ENCODE measurements at regions not wholly inside any gene's neighbourhood (a gene's known extent, or its start where the extent isn't known, plus 50 kb on each side); places are given as distances from the start of the nearest gene placed in this dataset.

DNA sequence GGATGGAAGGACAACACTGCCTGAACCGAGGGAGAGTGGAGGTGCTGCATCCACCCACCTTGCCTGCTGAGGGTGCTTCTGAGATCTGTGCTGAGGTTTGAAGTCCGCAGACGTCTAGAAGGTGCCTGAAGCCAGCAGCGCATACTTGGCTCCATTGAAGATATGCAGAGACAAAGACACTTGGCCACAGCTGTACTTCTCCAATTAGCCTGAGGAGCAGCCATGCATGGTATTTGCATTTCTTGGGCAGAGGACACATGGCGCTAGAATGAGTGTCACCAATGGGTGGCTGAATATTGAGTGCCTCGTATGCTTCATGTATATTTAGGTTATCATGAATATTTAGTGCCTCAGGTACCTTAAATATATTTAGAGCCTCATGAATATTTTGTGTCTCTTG is 128.7 kb upstream of the ATP6AP2 start:
- DNase-seq (ENCODE audit: low spot score), result no peak

DNA sequence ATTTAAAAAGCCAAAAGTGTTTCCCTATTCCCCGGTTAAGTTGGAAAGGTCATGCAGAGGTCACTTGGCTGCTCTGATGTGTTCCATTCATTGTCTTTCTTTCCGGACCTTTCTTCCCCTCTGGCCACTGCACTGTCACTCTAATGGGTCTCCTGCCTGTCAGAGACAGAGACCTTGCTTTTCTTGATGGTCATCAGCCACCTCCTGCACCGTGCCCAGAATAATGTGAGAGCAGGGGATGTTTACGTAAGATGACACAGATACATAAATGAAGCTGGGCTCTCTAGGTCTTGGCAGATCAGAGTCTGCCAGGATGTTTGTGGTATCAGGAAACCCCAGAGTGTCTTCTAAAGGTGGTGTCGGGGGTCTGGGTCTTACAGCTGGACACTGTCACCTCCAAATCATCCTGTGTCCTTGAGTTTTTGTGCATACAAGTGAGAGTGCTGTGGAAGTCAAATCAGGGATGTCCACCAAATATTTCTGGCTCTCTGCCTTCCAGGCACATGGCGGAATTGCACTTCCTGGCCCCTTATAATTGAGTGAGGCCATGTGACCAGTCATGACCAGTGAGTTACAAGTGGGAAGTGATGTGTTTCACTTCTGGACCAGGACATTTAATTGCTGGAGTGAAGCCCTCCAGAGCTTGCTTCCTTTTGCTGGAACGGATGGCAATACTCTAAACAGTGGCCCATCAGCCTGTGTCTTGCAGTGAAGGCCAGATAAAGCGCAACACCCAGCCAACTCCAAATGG is 130.6 kb upstream of the ATP6AP2 start:
- DNase-seq (ENCODE audit: low spot score), result no peak

DNA sequence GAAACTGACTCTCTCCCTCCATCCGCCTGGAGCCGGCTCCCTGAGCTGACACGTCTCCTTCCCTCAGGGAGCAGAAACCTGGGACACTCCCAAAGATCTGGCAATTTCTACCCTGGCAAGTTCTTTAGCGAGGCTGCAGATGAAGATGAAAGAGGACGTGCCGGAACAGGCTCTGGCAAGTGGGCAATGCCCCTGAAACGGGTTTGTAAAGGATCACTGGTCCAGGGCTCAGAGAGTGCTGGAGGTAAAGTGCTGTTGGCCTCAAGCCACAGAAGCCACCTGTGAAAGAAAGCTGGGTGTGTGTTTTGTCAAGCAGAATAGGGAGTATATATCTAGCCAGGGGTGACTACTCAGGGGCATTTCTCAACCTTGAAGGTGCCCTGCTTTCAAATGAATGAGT is 131.4 kb upstream of the ATP6AP2 start:
- no peak for DNase-seq (ENCODE audit: low spot score)

GRCh38 chrX:40448793-40449192 is 132.0 kb upstream of the ATP6AP2 start:
- no peak for DNase-seq (ENCODE audit: low spot score)

DNA sequence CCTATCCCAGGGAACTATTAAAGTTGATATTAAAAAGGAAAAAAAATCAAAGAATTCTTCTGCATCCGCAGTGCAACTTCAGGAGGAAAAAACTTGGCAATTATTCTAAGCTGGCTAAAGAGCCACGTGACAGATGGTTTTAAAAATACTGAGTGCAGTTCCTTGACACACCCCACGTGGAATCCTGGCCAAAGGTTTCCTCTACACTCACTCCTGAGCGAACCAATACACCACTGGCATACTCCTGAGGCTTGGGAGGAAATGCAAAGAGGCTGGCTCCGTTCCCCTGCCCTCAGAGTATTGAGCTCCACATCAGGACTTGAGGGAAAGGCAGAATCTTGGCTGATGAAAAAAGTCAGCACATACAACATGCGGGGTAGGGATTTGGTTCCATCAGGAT is 133.8 kb upstream of the ATP6AP2 start:
- no peak for DNase-seq (ENCODE audit: low spot score)

DNA sequence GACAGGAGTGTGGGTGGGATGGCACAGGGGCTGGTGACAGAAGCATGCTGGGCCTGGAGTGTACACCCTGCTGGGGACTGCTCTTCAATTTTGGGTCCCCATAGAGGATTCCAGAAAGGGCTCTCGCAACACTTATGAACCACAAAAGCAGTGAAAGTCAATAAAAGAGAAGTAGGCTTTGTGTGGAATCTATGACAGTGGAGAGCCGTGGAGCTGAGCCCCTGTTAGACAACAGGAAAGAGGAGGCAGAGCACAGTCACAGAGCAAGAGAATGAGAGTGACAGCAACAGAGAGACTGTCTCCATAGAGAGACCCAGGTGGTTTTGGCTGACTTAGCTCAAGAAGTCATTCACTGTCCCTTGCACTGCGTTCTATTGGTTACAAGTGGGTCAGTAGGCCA is 135.1 kb upstream of the ATP6AP2 start:
- DNase-seq (ENCODE audit: low spot score), result no peak

DNA sequence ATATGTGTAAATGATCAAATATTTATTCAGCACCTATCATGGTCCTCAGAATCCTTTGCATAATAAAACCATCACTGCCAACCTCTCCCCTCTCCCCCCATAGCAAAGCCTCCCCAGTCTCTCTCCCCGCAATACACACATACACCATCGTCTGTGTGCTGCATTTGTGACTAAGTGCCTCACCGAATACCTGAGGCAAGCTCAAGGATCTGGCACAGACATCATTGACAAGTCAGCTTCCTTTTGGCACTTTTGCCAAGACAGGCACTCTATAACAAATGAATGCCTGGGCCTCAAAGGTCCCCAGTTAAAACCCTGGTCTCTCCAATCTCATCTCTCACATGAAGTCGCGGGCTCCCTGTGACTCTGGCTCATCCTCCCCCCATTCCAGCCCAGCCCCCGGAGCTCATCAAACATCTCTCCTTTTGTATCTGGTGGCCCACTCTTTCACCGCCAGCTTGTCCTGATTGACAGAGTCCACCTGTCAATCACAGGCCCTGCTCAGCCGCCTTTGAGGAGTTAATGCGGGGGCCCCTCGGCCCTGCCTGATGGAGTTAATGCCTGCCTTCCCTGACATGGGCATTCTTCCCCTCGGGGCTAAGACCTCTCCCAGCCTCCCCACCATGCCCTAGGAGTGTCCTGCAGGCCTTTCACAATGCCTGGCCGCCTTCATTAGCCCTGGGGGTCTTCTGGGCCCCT is 135.8 kb upstream of the ATP6AP2 start:
- no peak for DNase-seq (ENCODE audit: low spot score)

GRCh38 chrX:40444133-40444532 is 136.6 kb upstream of the ATP6AP2 start:
- no peak for DNase-seq (ENCODE audit: low spot score)

GRCh38 chrX:40440866-40441265 is 139.9 kb upstream of the ATP6AP2 start:
- DNase-seq (ENCODE audit: low spot score), result no peak

DNA sequence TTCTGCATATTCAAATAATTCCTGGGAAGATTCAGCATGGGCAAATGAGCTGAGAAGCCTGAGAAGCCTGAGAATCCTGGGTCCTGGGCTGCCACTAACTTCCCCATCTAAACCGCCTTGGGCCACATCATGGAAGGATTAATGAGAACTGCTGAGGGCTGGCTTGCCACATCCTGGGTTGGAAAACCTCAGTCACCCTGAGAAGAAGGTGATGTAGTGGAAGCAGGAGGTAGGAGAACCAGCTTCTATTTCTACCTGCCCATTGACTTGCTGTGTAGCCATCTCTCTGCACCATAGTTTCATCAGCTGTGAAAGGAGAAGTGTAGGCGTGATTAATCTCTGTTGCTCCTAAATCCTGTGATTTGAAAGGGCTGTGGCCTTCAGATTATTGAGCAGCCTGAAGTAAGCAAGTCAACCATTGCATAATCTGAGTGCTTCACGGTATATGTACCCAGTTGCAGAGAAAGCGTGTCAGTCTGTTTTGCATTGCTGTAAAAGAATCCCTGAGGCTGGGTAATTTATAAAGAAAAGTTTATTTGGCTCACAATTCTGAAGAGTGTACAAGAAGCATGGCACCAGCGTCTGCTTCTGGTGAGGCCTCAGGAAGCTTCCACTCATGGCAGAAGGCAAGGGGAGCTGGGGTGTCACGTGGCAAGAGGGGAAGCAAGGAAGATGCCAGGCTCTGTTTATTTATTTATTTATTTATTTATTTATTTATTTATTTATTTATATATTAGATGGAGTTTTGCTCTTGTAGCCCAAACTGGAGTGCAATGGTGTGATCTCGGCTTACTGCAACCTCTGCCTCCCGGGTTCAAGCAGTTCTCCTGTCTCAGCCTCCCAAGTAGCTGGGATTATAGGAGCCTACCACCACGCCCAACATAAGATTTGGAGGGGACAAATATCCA is 140.9 kb upstream of the ATP6AP2 start:
- DNase-seq (ENCODE audit: low spot score), result no peak

DNA sequence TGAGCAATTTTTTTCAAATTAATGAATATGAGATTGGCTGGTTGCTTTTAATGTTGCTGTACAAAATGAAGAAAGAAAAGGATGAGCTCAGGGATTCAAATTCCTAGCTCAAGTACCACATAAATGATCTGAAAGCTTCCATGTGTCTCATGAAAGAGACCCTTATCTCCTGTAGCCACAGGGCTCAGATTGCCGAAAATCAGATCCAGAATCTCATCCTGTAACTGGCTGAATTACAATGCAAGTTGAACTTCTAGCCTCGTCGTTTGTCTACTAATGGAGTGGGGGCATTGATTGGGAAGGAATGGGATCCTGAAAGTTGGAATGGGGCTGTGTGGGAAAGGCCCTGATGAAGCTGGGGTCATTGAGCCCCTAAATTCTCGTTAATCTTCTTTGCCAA is 143.4 kb upstream of the ATP6AP2 start:
- DNase-seq (ENCODE audit: low spot score), result no peak

DNA sequence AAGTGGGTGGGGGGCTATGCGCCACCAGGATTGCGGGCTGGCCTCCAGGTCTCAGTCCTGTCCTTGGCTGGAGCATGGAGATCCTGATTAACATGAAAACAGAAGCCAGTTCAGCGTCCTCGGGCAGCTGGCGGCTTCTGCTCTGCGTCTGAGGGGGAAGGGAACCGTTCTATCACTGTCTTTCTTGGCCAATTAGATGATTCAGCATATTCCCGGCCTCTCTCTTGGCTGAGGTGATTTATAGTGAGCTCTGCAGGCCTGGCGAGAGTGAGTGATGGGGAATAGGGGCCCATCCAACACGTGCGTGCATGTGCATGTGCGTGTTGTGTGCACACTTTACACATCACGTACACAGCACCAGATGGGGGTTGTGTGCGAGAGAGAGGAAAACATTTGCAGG is 145.8 kb upstream of the ATP6AP2 start:
- DNase-seq (ENCODE audit: low spot score), result no peak

GRCh38 chrX:40434443-40434842 is 146.3 kb upstream of the ATP6AP2 start:
- DNase-seq (ENCODE audit: low spot score), result no peak

DNA sequence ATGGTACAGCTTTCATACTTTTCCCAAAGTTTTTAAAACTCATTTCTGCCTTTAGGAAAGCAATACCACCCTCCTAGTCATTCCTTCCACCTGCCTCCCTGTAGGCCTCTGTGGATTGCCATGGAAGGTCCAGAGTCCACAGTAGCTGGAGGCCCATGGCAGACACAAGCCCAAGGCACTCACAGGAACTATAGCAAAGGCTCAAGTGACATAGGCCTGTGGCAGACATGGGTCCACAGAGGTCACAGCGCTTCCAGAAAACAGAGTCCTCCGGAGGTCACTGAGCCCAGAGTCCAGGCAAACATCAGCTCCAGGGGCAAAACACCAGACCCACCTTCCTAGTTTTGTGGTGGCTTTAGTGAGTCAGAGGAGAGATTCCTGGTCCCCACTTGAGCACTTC is 147.6 kb upstream of the ATP6AP2 start:
- DNase-seq (ENCODE audit: low spot score), result peak; percentile 15

GRCh38 chrX:40424259-40424658 is 156.5 kb upstream of the ATP6AP2 start:
- DNase-seq (ENCODE audit: low spot score), result no peak

GRCh38 chrX:40423299-40423698 is 157.5 kb upstream of the ATP6AP2 start:
- no peak for DNase-seq (ENCODE audit: low spot score)

DNA sequence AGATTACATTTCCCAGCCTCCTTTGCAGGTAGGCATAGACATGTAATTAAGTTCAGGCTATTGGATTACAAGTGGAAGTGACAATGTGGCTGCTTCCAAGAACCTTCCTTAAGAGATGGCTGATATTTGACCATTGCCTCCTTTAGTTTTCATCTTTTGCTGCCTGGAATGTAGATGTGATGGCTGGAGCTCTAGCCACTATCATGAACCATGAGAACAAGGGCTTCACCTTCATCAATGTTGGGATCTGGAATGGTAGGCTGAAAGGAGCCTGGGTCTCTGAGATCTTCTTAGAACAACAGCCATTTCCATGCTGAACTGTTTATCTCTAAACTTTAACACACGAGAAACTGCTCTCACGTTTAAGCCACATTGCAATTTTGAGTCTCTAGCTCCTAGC is 158.7 kb upstream of the ATP6AP2 start:
- no peak for DNase-seq (ENCODE audit: low spot score)

DNA sequence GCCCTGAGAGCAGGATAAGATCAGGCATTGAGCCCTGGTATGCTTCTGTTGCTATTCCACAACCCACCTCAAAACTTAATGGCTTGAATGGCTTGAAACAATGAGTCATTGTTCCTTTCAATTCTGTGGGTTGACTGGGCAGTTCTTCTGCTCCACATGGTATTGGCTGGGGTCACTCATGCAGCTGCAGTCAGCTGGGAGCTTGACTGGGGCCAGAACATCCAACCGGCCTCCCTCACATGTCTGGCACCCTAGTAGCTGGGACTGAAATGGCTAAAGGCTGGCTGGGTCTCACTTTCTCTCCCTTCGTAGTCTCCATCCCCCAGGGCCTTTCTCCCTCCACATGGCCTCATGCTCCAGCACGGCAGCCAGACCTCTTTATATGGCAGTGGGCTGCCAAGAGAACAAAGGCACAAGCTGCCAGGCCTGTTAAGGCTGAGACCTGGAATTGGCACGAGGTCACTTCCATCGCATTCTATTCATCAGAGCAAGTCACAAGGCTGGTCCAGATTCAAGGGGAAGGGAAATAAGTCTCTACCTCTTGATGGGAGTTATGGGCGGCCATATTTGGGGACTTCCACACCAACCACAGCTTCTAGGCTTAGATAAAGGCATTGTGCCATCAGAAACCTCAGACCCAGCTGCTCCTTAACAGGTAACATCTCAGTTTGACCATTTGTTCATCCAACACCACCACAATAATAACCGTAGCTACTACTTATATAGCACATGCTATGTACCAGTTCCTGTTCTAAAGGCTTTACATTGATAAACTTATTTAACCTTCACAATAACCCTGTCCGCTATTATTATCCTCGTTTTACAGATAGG is 159.7 kb upstream of the ATP6AP2 start:
- DNase-seq (ENCODE audit: low spot score), result no peak

DNA sequence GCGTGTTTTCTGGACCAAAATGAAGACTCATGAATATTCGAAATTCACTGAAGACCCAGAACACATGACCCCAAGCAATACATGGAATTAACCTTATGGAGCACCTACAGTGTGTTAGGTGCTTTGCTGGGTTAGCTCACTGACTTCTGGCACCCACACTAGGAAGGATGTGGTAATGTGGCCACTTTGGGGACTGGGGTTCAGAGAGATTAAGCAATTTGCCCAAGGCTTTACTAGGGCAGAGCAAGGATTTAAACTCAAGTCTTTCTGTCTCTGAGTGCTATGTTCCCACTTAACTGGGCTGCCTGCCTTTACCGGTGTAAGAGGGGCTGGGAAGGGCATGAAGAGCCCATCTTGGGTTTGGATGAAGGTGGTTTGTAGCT is 162.0 kb upstream of the ATP6AP2 start:
- no peak for DNase-seq (ENCODE audit: low spot score)

DNA sequence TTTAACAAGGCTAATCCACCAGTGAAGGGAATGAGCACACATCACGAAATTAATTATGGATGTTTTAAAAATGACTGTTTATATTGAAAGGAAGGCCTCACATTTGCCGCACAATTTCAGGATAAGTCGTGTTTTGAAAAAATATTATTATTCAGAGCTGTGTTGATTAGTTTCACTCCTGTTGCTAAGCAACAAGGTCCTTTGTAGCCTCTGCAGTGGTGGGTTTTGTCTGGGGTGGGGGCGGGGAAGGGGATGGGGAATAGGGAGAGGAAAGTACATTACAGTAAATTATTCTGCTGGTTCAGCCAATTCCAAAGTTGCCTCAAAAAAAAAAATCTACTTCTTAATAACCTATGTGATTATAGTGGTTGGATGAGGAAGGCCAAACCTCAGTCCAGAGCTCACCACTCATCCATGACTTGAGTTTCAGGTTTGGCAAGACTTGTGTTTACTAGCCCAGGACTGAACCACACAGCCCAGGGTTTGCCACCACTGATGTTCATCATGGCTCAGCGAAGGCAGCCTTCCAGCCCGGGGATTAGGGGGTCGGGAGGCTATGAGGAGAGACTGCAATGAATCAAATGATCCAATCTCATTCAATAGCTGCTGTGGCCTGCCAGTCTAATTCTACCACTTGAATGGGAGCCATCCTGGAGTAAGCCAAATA is 162.5 kb upstream of the ATP6AP2 start:
- DNase-seq (ENCODE audit: low spot score), result no peak

DNA sequence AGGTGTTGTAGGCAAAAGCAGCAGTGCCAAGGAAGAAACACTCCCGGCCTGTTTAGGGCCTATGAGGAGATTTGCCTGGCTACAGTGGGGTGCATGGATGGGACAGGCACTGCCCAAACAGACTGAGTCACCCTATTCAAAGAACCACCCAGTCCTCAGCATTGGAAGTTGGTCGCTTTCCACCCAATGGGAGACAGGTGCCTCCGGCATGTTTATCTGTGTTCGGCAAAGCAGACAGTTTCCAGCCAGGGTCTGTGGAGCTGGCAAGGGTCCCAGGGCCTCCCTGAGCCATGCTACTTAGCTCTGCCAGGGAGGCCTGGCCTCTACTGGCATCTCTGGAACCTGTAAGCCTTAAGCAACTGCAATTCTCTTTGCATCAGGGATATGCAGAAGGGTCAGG is 165.1 kb upstream of the ATP6AP2 start:
- no peak for DNase-seq (ENCODE audit: low spot score)

Measured in HuH-7.5 (cell line).